ENCODE measurements at regions not wholly inside any gene's neighbourhood (a gene's known extent, or its start where the extent isn't known, plus 50 kb on each side); places are given as distances from the start of the nearest gene placed in this dataset.

DNA sequence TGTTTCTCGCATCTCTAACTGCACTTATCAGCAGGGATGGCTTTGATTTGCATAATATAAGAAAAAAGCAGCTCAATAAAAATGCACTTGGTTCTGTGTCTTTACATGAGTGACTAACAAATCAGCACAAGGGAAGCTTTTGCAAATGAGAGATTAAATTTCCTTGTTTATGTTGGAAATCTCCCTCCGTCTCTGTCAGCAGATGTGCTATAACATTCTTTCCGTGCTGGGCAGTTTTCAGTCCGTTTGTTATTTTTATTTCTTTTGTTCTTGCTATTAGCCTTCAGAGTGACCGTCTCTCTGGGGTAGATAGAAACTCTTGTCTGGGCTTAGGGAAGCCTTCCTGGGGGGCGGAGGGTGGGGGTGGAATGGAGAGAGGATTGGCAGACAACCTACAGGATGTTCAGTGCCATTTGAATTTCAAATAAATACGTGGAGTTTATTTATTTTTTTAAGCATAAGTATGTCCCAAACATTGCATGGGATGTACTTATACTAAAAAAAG lies 96.0 kb downstream of the GATA3 start:
- no peak overlapping the region for H4K8ac ChIP-seq (ENCODE audit: low read depth in 2 of 2, low read length in 2 of 2)
- H3K14ac ChIP-seq (replicated peaks; ENCODE audit: low read depth, low read length): no peak overlapping the region
- H3K27ac ChIP-seq (ENCODE audit: insufficient read depth, low read length): no peak overlapping the region
- TF ChIP-seq POLR2A (IDR thresholded peaks at IDR 0.05; ENCODE audit: low read depth, low read length) (no peak), MAZ (IDR thresholded peaks at IDR 0.05; ENCODE audit: borderline replicate concordance, low read depth, low read length) (no peak), NFE2L2 (IDR thresholded peaks at IDR 0.05; ENCODE audit: low read depth, low read length) (no peak), RCOR1 (IDR thresholded peaks at IDR 0.05; ENCODE audit: insufficient replicate concordance, low read length) (no peak), BHLHE40 (IDR thresholded peaks at IDR 0.05; ENCODE audit: low read depth, low read length) (no peak), FOS (IDR thresholded peaks at IDR 0.05; ENCODE audit: low read depth, low read length) (no peak), CTCF (conservative IDR thresholded peaks at IDR 0.05; ENCODE audit: low read depth, low read length) (no peak), USF2 (IDR thresholded peaks at IDR 0.05; ENCODE audit: low read depth, low read length) (no peak), MXI1 (IDR thresholded peaks at IDR 0.05; ENCODE audit: borderline replicate concordance, low read depth, low read length) (no peak), RFX5 (IDR thresholded peaks at IDR 0.05; ENCODE audit: low read depth, low read length) (no peak), SMC3 (IDR thresholded peaks at IDR 0.05; ENCODE audit: low read depth, low read length) (no peak), MAFK (IDR thresholded peaks at IDR 0.05; ENCODE audit: low read depth, low read length) (no peak), CEBPB (IDR thresholded peaks at IDR 0.05; ENCODE audit: low read depth, low read length) (no peak), CHD1 (IDR thresholded peaks at IDR 0.05; ENCODE audit: low read depth, low read length) (no peak), RAD21 (IDR thresholded peaks at IDR 0.05; ENCODE audit: low read length) (no peak)
- TF ChIP-seq, protein P1, sequence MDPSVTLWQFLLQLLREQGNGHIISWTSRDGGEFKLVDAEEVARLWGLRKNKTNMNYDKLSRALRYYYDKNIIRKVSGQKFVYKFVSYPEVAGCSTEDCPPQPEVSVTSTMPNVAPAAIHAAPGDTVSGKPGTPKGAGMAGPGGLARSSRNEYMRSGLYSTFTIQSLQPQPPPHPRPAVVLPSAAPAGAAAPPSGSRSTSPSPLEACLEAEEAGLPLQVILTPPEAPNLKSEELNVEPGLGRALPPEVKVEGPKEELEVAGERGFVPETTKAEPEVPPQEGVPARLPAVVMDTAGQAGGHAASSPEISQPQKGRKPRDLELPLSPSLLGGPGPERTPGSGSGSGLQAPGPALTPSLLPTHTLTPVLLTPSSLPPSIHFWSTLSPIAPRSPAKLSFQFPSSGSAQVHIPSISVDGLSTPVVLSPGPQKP (IDR thresholded peaks at IDR 0.05; ENCODE audit: borderline replicate concordance, low read depth, low read length): no peak
- no peak overlapping the region for H2BK5ac ChIP-seq (ENCODE audit: low read depth, low read length, poor library complexity, severe bottlenecking)
- no peak overlapping the region for H3K18ac ChIP-seq (ENCODE audit: low read depth, low read length)
- no peak overlapping the region for H2AFZ ChIP-seq (replicated peaks; ENCODE audit: low read length, poor library complexity)
- no peak overlapping the region for H3K23ac ChIP-seq (ENCODE audit: low read depth, low read length)
- 0% methylated on average over 2 of the region's 7 CpGs; no CpG with 5 or more reads in 1 of the 2 experiments for WGBS, 2 experiments (ENCODE audit: extremely low coverage in 2 of 2, insufficient read length in 1 of 2)
- no peaks in the 10 kb centered on the region for H3K79me1 ChIP-seq (ENCODE audit: low read depth in 1 of 2, low read length in 2 of 2)
- H2BK20ac ChIP-seq (ENCODE audit: low read depth, low read length): no peak overlapping the region
- no peaks in the 10 kb centered on the region for H3K4me1 ChIP-seq (ENCODE audit: control insufficient read depth, insufficient read depth, low read length)
- H3K36me3 ChIP-seq (ENCODE audit: control insufficient read depth, insufficient read depth, low read length): no peaks in the 10 kb centered on the region
- no peak for DNase-seq
- CTCF ChIA-PET: no interaction called here
- no peak overlapping the region for H3K4me2 ChIP-seq (ENCODE audit: low read depth, low read length)
- H4K5ac ChIP-seq (ENCODE audit: low read depth, low read length): no peak overlapping the region
- H2AK9ac ChIP-seq (replicated peaks; ENCODE audit: low read depth, low read length, poor library complexity): no peak overlapping the region
- no peak overlapping the region for H3K4me3 ChIP-seq (ENCODE audit: insufficient read depth, low read depth, low read length)
- in situ Hi-C loops (cut with MboI; ENCODE audit: low sequenced_read_pairs) (no loop called here), dilution Hi-C loops (cut with HindIII; ENCODE audit: low sequenced_read_pairs, unreplicated experiment) (no loop called here), intact Hi-C loops (cut with micrococcal nuclease) (no loop called here)
- no peaks in the 10 kb centered on the region for H4K20me1 ChIP-seq (ENCODE audit: insufficient read depth, low read length)
- H2BK15ac ChIP-seq (ENCODE audit: low read depth, low read length): no peak overlapping the region
- H3K9me3 ChIP-seq (ENCODE audit: control insufficient read depth, insufficient read depth, low read length): peaks cover 8% of the 10 kb centered on the region
- POLR2A ChIA-PET (ENCODE audit: unreplicated experiment): no interaction called here
- BruUV-seq (replicated peaks): no TSS peak
- H4K91ac ChIP-seq (ENCODE audit: insufficient read depth, low read depth, low read length): no peak overlapping the region
- no peak overlapping the region for H3K56ac ChIP-seq (ENCODE audit: extremely low read depth, insufficient read depth, low read length)
- no peak overlapping the region for H3K9ac ChIP-seq (ENCODE audit: low read depth, low read length)
- no peaks in the 10 kb centered on the region for H3K27me3 ChIP-seq (ENCODE audit: control insufficient read depth, insufficient read depth, low read length)
- no peak overlapping the region for H2AK5ac ChIP-seq (ENCODE audit: low read depth, low read length)
- no peak overlapping the region for H2BK120ac ChIP-seq (ENCODE audit: low read depth, low read length)
- no peaks in the 10 kb centered on the region for H3K9me1 ChIP-seq (ENCODE audit: insufficient read depth, low read length)
- ATAC-seq (ENCODE audit: low read depth): no peak
- H3K4ac ChIP-seq (ENCODE audit: low read depth, low read length): no peak overlapping the region

All from IMR-90 (cell line).